GM23338 (cell line): ENCODE measurements at regions not wholly inside any gene's neighbourhood (a gene's known extent, or its start where the extent isn't known, plus 50 kb on each side); places are given as distances from the start of the nearest gene placed in this dataset.

Source experiments
- ATAC-seq: fragments of 200-7000 bp; cut with Tn5 transposase; 3 replicates; pipeline ENCODE4 v1.9.1; 2020
- DNase-seq: peaks from one replicate; pipeline ENCODE4 v3.0.0-alpha.2; 2015; ENCODE audit warnings: low spot score
- H2AFZ ChIP-seq: fragments of 200-600 bp; sonication (generic); 2 replicates; pipeline ENCODE4 v1.8.0; 2016; ENCODE audit warnings: antibody characterized with exemption, mild to moderate bottlenecking, moderate library complexity
- H3F3A ChIP-seq: fragments of 200-600 bp; sonication (generic); replicated peaks from 2 replicates; pipeline ENCODE4 v1.8.0; 2017; ENCODE audit warnings: antibody characterized with exemption, mixed run types, low read depth
- H3K27ac ChIP-seq: fragments of 200-600 bp; sonication (generic); 2 replicates; pipeline ENCODE4 v1.6.1; 2016; ENCODE audit warnings: low read depth
- H3K27me3 ChIP-seq: fragments of 200-600 bp; sonication (generic); 2 replicates; pipeline ENCODE4 v1.8.0; 2016; ENCODE audit warnings: mild to moderate bottlenecking, mixed run types, moderate library complexity; ENCODE audit not compliant: insufficient read depth
- H3K36me3 ChIP-seq: fragments of 200-600 bp; sonication (generic); 2 replicates; pipeline ENCODE4 v1.8.0; 2016; ENCODE audit warnings: mild to moderate bottlenecking; ENCODE audit not compliant: insufficient read depth
- H3K4me1 ChIP-seq: fragments of 200-600 bp; sonication (generic); 2 replicates; pipeline ENCODE4 v1.8.0; 2016; ENCODE audit warnings: mild to moderate bottlenecking, moderate library complexity; ENCODE audit not compliant: insufficient read depth
- H3K4me2 ChIP-seq: fragments of 200-600 bp; sonication (generic); 2 replicates; pipeline ENCODE4 v1.7.1; 2017; ENCODE audit warnings: mixed run types
- H3K4me3 ChIP-seq: fragments of 200-600 bp; sonication (generic); 2 replicates; pipeline ENCODE4 v1.6.1; 2016; ENCODE audit warnings: mixed run types
- H3K79me2 ChIP-seq: fragments of 200-600 bp; sonication (generic); replicated peaks from 2 replicates; pipeline ENCODE4 v1.8.0; 2017; ENCODE audit warnings: mild to moderate bottlenecking; ENCODE audit not compliant: insufficient read depth
- H3K9me2 ChIP-seq: fragments of 200-600 bp; sonication (generic); 2 replicates; pipeline ENCODE4 v1.8.0; 2017; ENCODE audit not compliant: insufficient read depth
- H4K20me1 ChIP-seq: fragments of 200-600 bp; sonication (generic); replicated peaks from 2 replicates; pipeline ENCODE4 v1.8.0; 2017; ENCODE audit warnings: mild to moderate bottlenecking; ENCODE audit not compliant: insufficient read depth
- H3K27ac Mint-ChIP-seq: 2 replicates; pipeline ENCODE4 v1.8.0; 2020; ENCODE audit warnings: inconsistent platforms, mild to moderate bottlenecking, moderate library complexity, mixed read lengths
- H3K27me3 Mint-ChIP-seq: 3 replicates; pipeline ENCODE4 v1.8.0; 2022; ENCODE audit warnings: low read depth, mild to moderate bottlenecking, moderate library complexity, mixed read lengths, inconsistent platforms; ENCODE audit not compliant: insufficient read depth, poor library complexity
- H3K36me3 Mint-ChIP-seq: 3 replicates; pipeline ENCODE4 v1.8.0; 2021; ENCODE audit warnings: low read depth, mild to moderate bottlenecking, inconsistent platforms, moderate library complexity, mixed read lengths
- H3K4me1 Mint-ChIP-seq: 3 replicates; pipeline ENCODE4 v1.8.0; 2020; ENCODE audit warnings: mild to moderate bottlenecking, inconsistent platforms, mixed read lengths
- H3K4me3 Mint-ChIP-seq: 3 replicates; pipeline ENCODE4 v1.8.0; 2021; ENCODE audit warnings: moderate library complexity, mild to moderate bottlenecking, inconsistent platforms, mixed read lengths
- H3K9me3 Mint-ChIP-seq: 3 replicates; pipeline ENCODE4 v1.8.0; 2020; ENCODE audit warnings: moderate library complexity, mild to moderate bottlenecking, inconsistent platforms, mixed read lengths
- CREB1 ChIP-seq: fragments of 250-450 bp; sonication (Bioruptor Pico); IDR thresholded peaks from 2 replicates; pipeline ENCODE4 v1.5.0; 2020; ENCODE audit warnings: low read depth, mild to moderate bottlenecking, moderate library complexity
- EZH2 ChIP-seq: fragments of 200-600 bp; sonication (generic); IDR thresholded peaks from one replicate; pipeline ENCODE4 v1.8.0; 2017; ENCODE audit warnings: antibody characterized with exemption, mild to moderate bottlenecking, low read depth; ENCODE audit not compliant: unreplicated experiment
- EZH2phosphoT487 ChIP-seq: fragments of 200-600 bp; sonication (generic); IDR thresholded peaks from one replicate; pipeline ENCODE4 v1.8.1; 2018; ENCODE audit warnings: antibody characterized with exemption; ENCODE audit not compliant: unreplicated experiment
- NANOG ChIP-seq: IDR thresholded peaks from 2 replicates; pipeline ENCODE4 v1.6.1; 2016; ENCODE audit warnings: antibody characterized with exemption, borderline replicate concordance
- POLR2AphosphoS5 ChIP-seq: IDR thresholded peaks from 2 replicates; pipeline ENCODE4 v1.6.1; 2016; ENCODE audit warnings: antibody characterized with exemption, low read depth
- STAT1 ChIP-seq: IDR thresholded peaks from one replicate; pipeline ENCODE4 v1.6.1; 2016; ENCODE audit warnings: antibody characterized with exemption; ENCODE audit not compliant: unreplicated experiment
- ZNF114 ChIP-seq: fragments of 250-450 bp; sonication (Bioruptor Pico); IDR thresholded peaks from 2 replicates; pipeline ENCODE4 v1.5.0; 2020; ENCODE audit warnings: mild to moderate bottlenecking, moderate library complexity
- ZNF462 ChIP-seq: fragments of 250-450 bp; sonication (Bioruptor Pico); IDR thresholded peaks from 2 replicates; pipeline ENCODE4 v1.5.0; 2020; ENCODE audit warnings: mild to moderate bottlenecking, moderate library complexity
- TF ChIP-seq, protein P1 (sequence below): IDR thresholded peaks from 2 replicates; pipeline ENCODE4 v1.6.1; 2016; ENCODE audit warnings: antibody characterized with exemption
- TF ChIP-seq, protein P2 (sequence below): IDR thresholded peaks from one replicate; pipeline ENCODE4 v1.6.1; 2018; ENCODE audit warnings: antibody characterized with exemption; ENCODE audit not compliant: unreplicated experiment
- TF ChIP-seq, protein P3 (sequence below), 2 experiments: fragments of 200-600 bp in 1 of 2; sonication (generic) in 1 of 2; conservative IDR thresholded peaks; 2 replicates each; pipeline versions ENCODE4 v1.5.1 to v1.6.1; 2016 to 2017; ENCODE audit warnings: antibody characterized with exemption in 2 of 2, low read depth in 2 of 2, mild to moderate bottlenecking in 2 of 2, moderate library complexity in 1 of 2

DNA sequence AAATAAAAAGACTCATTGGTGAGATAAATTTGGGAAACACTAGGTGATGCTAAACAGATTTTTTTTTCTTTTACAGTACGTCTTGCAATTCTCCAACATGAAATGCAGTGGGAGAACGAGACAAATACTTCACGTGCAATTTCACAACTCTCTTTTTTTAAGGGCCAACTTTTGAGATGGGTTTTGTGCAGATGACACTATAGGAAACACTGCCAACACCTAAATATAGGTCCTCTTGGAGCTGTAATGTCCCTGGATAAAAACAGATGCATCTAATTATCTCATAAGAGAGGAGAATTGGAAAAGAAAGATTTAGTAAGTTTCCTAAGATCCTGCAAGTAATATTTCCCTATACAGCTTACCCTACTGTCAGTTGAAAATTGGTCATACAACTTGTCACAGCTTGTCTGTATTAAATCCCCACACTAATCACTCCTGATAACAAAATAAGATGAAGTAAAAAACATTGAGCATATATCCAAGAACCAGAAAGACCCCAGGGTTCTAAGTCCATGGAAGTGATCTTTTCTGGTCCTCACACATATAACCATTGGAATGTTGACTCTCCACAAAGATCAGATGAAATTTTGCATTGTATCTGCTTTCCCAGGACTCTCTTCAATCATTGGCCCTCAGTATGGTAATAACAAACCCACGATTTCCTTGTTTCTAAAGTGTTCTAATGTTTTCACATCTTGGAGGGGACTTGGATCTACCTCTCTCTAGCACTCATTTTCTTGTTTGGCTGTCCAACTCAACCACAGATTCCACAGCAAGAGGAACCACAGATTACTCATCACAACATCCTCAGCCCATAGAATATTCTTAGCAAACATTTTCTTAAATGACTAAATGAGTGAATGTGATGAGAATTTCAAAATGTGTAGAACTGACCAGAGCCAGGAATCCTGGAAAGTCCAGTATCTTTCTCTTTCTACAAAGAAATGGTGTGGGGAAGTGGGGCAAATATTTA is 769.4 kb upstream of the USP15 start (continued):
- no peak for TF ChIP-seq EZH2phosphoT487
- no peak for TF ChIP-seq STAT1
- no peak for TF ChIP-seq NANOG
- TF ChIP-seq, protein P1, sequence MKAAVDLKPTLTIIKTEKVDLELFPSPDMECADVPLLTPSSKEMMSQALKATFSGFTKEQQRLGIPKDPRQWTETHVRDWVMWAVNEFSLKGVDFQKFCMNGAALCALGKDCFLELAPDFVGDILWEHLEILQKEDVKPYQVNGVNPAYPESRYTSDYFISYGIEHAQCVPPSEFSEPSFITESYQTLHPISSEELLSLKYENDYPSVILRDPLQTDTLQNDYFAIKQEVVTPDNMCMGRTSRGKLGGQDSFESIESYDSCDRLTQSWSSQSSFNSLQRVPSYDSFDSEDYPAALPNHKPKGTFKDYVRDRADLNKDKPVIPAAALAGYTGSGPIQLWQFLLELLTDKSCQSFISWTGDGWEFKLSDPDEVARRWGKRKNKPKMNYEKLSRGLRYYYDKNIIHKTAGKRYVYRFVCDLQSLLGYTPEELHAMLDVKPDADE, result no peak
- TF ChIP-seq, protein P2, sequence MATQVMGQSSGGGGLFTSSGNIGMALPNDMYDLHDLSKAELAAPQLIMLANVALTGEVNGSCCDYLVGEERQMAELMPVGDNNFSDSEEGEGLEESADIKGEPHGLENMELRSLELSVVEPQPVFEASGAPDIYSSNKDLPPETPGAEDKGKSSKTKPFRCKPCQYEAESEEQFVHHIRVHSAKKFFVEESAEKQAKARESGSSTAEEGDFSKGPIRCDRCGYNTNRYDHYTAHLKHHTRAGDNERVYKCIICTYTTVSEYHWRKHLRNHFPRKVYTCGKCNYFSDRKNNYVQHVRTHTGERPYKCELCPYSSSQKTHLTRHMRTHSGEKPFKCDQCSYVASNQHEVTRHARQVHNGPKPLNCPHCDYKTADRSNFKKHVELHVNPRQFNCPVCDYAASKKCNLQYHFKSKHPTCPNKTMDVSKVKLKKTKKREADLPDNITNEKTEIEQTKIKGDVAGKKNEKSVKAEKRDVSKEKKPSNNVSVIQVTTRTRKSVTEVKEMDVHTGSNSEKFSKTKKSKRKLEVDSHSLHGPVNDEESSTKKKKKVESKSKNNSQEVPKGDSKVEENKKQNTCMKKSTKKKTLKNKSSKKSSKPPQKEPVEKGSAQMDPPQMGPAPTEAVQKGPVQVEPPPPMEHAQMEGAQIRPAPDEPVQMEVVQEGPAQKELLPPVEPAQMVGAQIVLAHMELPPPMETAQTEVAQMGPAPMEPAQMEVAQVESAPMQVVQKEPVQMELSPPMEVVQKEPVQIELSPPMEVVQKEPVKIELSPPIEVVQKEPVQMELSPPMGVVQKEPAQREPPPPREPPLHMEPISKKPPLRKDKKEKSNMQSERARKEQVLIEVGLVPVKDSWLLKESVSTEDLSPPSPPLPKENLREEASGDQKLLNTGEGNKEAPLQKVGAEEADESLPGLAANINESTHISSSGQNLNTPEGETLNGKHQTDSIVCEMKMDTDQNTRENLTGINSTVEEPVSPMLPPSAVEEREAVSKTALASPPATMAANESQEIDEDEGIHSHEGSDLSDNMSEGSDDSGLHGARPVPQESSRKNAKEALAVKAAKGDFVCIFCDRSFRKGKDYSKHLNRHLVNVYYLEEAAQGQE, result no peak
- no peak for TF ChIP-seq CREB1
- no peak for TF ChIP-seq ZNF114 (CRISPR knock-in tag)
- TF ChIP-seq EZH2, result no peak

DNA sequence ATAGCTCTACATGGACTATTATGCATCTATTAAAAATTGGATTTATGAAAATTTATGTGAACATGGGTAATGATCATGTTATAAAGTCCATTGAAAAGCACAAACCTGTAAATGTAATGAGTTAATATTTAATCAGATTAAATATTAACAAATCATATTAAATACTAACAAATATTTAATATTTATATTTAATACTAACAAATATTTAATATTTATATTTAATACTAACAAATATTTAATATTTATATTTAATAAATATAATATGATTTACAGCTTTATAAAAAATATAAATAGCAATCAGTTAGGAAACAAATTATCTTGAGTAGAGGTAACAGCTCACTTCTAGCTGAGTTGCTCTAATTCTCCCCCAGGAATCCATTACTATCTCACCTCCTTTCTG is 758.0 kb upstream of the USP15 start:
- H3K27ac ChIP-seq, result no peak overlapping the region
- H3F3A ChIP-seq, result no peaks in the 10 kb centered on the region
- no peak overlapping the region for H3K4me3 ChIP-seq
- Mint-ChIP-seq H3K9me3 (peaks cover 24% of the 10 kb centered on the region), H3K4me1 (peaks cover 36% of the 10 kb centered on the region), H3K36me3 (peaks cover 24% of the 10 kb centered on the region), H3K27ac (no peak overlapping the region), H3K4me3 (no peak overlapping the region), H3K27me3 (peaks cover 5% of the 10 kb centered on the region)
- DNase-seq (no peak), ATAC-seq (no peak)
- H3K79me2 ChIP-seq, result no peaks in the 10 kb centered on the region
- H4K20me1 ChIP-seq, result no peaks in the 10 kb centered on the region
- H3K27me3 ChIP-seq, result no peaks in the 10 kb centered on the region
- peaks cover 30% of the 10 kb centered on the region for H3K4me1 ChIP-seq
- no peaks in the 10 kb centered on the region for H3K36me3 ChIP-seq
- no peak overlapping the region for H2AFZ ChIP-seq
- H3K4me2 ChIP-seq, result no peak overlapping the region
- no peaks in the 10 kb centered on the region for H3K9me2 ChIP-seq
- TF ChIP-seq NANOG (no peak), STAT1 (no peak), EZH2phosphoT487 (no peak), POLR2AphosphoS5 (no peak), ZNF462 (no peak)
- TF ChIP-seq, protein P3, sequence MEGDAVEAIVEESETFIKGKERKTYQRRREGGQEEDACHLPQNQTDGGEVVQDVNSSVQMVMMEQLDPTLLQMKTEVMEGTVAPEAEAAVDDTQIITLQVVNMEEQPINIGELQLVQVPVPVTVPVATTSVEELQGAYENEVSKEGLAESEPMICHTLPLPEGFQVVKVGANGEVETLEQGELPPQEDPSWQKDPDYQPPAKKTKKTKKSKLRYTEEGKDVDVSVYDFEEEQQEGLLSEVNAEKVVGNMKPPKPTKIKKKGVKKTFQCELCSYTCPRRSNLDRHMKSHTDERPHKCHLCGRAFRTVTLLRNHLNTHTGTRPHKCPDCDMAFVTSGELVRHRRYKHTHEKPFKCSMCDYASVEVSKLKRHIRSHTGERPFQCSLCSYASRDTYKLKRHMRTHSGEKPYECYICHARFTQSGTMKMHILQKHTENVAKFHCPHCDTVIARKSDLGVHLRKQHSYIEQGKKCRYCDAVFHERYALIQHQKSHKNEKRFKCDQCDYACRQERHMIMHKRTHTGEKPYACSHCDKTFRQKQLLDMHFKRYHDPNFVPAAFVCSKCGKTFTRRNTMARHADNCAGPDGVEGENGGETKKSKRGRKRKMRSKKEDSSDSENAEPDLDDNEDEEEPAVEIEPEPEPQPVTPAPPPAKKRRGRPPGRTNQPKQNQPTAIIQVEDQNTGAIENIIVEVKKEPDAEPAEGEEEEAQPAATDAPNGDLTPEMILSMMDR (conservative IDR thresholded peaks at IDR 0.05; ENCODE audit: low read depth in 2 of 2), result no peak
